Stimulated activated CD4-positive, alpha-beta T cell treated with anti-CD3 and anti-CD28 coated beads, Interleukin-4, amount 100 ng/mL, for 1 hour (primary cell): ENCODE measurements at regions not wholly inside any gene's neighbourhood (a gene's known extent, or its start where the extent isn't known, plus 50 kb on each side); places are given as distances from the start of the nearest gene placed in this dataset.
"Not testable (repeated sequence)": the region's sequence is repeated elsewhere in the genome, so short reads cannot be mapped to it uniquely, and the experiment has no call there.

Experiments used
- DNase-seq: peaks from one replicate; pipeline ENCODE4 v3.0.0-alpha.2; 2020

GRCh38 chr18:39209173-39209572 is 1643.6 kb upstream of the CELF4 start:
- no peak for DNase-seq

- no peak for DNase-seq
Measured at GRCh38 chr18:39208729-39209128, 1643.1 kb upstream of the CELF4 start.

GRCh38 chr18:39208190-39208589 is 1642.6 kb upstream of the CELF4 start:
- no peak for DNase-seq

GRCh38 chr18:39206398-39207103 is 1641.0 kb upstream of the CELF4 start:
- not testable (repeated sequence) for DNase-seq

GRCh38 chr18:39205565-39206195 is 1640.1 kb upstream of the CELF4 start:
- no peak for DNase-seq

GRCh38 chr18:39200153-39200552 is 1634.6 kb upstream of the CELF4 start:
- DNase-seq, result no peak

GRCh38 chr18:39199231-39199855 is 1633.7 kb upstream of the CELF4 start:
- no peak for DNase-seq

- no peak for DNase-seq
Measured at GRCh38 chr18:39198376-39198775, 1632.8 kb upstream of the CELF4 start.

- no peak for DNase-seq
Measured at GRCh38 chr18:39191931-39192330, 1626.3 kb upstream of the CELF4 start.

- no peak for DNase-seq
Measured at GRCh38 chr18:39191058-39191457, 1625.5 kb upstream of the CELF4 start.

- DNase-seq, result no peak
Measured at GRCh38 chr18:39190508-39190907, 1624.9 kb upstream of the CELF4 start.

GRCh38 chr18:39188278-39188677 is 1622.7 kb upstream of the CELF4 start:
- DNase-seq, result no peak

GRCh38 chr18:39186008-39186407 is 1620.4 kb upstream of the CELF4 start:
- no peak for DNase-seq

GRCh38 chr18:39184176-39184575 is 1618.6 kb upstream of the CELF4 start:
- no peak for DNase-seq

- no peak for DNase-seq
Measured at GRCh38 chr18:39178166-39178565, 1612.6 kb upstream of the CELF4 start.

- no peak for DNase-seq
Measured at GRCh38 chr18:39172695-39173421, 1607.3 kb upstream of the CELF4 start.

- DNase-seq, result no peak
Measured at GRCh38 chr18:39168723-39169122, 1603.1 kb upstream of the CELF4 start.

GRCh38 chr18:39167990-39168389 is 1602.4 kb upstream of the CELF4 start:
- DNase-seq, result no peak

GRCh38 chr18:39166776-39167175 is 1601.2 kb upstream of the CELF4 start:
- DNase-seq, result no peak

GRCh38 chr18:39162013-39162827 is 1596.6 kb upstream of the CELF4 start:
- DNase-seq, result no peak

GRCh38 chr18:39149211-39149806 is 1583.7 kb upstream of the CELF4 start:
- no peak for DNase-seq

GRCh38 chr18:39134255-39134654 is 1568.7 kb upstream of the CELF4 start:
- DNase-seq, result no peak
